Effector memory CD4-positive, alpha-beta T cell (primary cell): ENCODE measurements at regions not wholly inside any gene's neighbourhood (a gene's known extent, or its start where the extent isn't known, plus 50 kb on each side); places are given as distances from the start of the nearest gene placed in this dataset.
"Not testable (repeated sequence)": the region's sequence is repeated elsewhere in the genome, so short reads cannot be mapped to it uniquely, and the experiment has no call there.

Experiments
- DNase-seq, 3 donors: peaks; one replicate each; pipeline ENCODE4 v3.0.0-alpha.2; 2020
- H3K27ac ChIP-seq: 2 replicates; pipeline ENCODE4 v1.7.0; 2013; ENCODE audit warnings: mild to moderate bottlenecking, low read length, moderate library complexity; ENCODE audit not compliant: insufficient read depth, poor library complexity, severe bottlenecking
- H3K27me3 ChIP-seq: replicated peaks from 2 replicates; pipeline ENCODE4 v1.7.0; 2013; ENCODE audit warnings: mild to moderate bottlenecking, low read length; ENCODE audit not compliant: insufficient read depth, control insufficient read depth, poor library complexity, severe bottlenecking
- H3K36me3 ChIP-seq: 2 replicates; pipeline ENCODE4 v1.7.0; 2013; ENCODE audit warnings: mild to moderate bottlenecking, low read length, moderate library complexity; ENCODE audit not compliant: control insufficient read depth, insufficient read depth
- H3K4me1 ChIP-seq: 2 replicates; pipeline ENCODE4 v1.7.0; 2013; ENCODE audit warnings: low read length, mild to moderate bottlenecking; ENCODE audit not compliant: control insufficient read depth, insufficient read depth, poor library complexity, severe bottlenecking
- H3K4me3 ChIP-seq: 2 replicates; pipeline ENCODE4 v1.7.0; 2013; ENCODE audit warnings: low read length, low read depth, mild to moderate bottlenecking; ENCODE audit not compliant: insufficient read depth, poor library complexity, severe bottlenecking
- H3K9me3 ChIP-seq: 2 replicates; pipeline ENCODE4 v1.7.0; 2013; ENCODE audit warnings: mild to moderate bottlenecking, low read length, moderate library complexity; ENCODE audit not compliant: control insufficient read depth

- Histone ChIP-seq H3K27me3 (no peaks in the 10 kb centered on the region), H3K36me3 (no peaks in the 10 kb centered on the region), H3K27ac (no peak overlapping the region), H3K4me1 (no peaks in the 10 kb centered on the region), H3K4me3 (no peak overlapping the region), H3K9me3 (no peaks in the 10 kb centered on the region)
- DNase-seq: no peak
Measured at GRCh38 chr6:121791396-121792315, 356.2 kb downstream of the GJA1 start.

- H3K27me3 ChIP-seq: no peaks in the 10 kb centered on the region
- H3K9me3 ChIP-seq: no peaks in the 10 kb centered on the region
- DNase-seq: no peak
- no peaks in the 10 kb centered on the region for H3K36me3 ChIP-seq
- H3K4me3 ChIP-seq: no peak overlapping the region
- H3K4me1 ChIP-seq: no peaks in the 10 kb centered on the region
- no peak overlapping the region for H3K27ac ChIP-seq
Measured at GRCh38 chr6:121794630-121795029, 359.2 kb downstream of the GJA1 start.

- not testable (repeated sequence) for H3K9me3 ChIP-seq, H3K36me3 ChIP-seq, H3K4me3 ChIP-seq, H3K27ac ChIP-seq, H3K27me3 ChIP-seq, H3K4me1 ChIP-seq, DNase-seq
Measured at GRCh38 chr6:121797598-121797997, 362.2 kb downstream of the GJA1 start.

- H3K4me3 ChIP-seq, H3K36me3 ChIP-seq, H3K27ac ChIP-seq, H3K27me3 ChIP-seq, DNase-seq, H3K9me3 ChIP-seq, H3K4me1 ChIP-seq: not testable (repeated sequence)
Measured at GRCh38 chr6:121798126-121798525, 362.7 kb downstream of the GJA1 start.

GRCh38 chr6:121799574-121799973 is 364.1 kb downstream of the GJA1 start:
- Histone ChIP-seq H3K27ac (no peak overlapping the region), H3K4me1 (no peaks in the 10 kb centered on the region), H3K36me3 (no peaks in the 10 kb centered on the region), H3K4me3 (no peak overlapping the region), H3K9me3 (no peaks in the 10 kb centered on the region), H3K27me3 (no peaks in the 10 kb centered on the region)
- no peak for DNase-seq

- no peak overlapping the region for H3K4me3 ChIP-seq
- no peaks in the 10 kb centered on the region for H3K27me3 ChIP-seq
- no peak overlapping the region for H3K27ac ChIP-seq
- no peaks in the 10 kb centered on the region for H3K9me3 ChIP-seq
- no peak for DNase-seq
- no peaks in the 10 kb centered on the region for H3K36me3 ChIP-seq
- no peaks in the 10 kb centered on the region for H3K4me1 ChIP-seq
Measured at GRCh38 chr6:121800047-121800446, 364.6 kb downstream of the GJA1 start.

- no peaks in the 10 kb centered on the region for H3K27me3 ChIP-seq
Measured at GRCh38 chr6:121806116-121806515, 370.7 kb downstream of the GJA1 start.

GRCh38 chr6:121809211-121809610 is 373.8 kb downstream of the GJA1 start:
- H3K27ac ChIP-seq: no peak overlapping the region
- no peaks in the 10 kb centered on the region for H3K36me3 ChIP-seq
- no peak overlapping the region for H3K4me3 ChIP-seq
- H3K27me3 ChIP-seq: no peaks in the 10 kb centered on the region
- no peak for DNase-seq
- no peaks in the 10 kb centered on the region for H3K4me1 ChIP-seq
- no peaks in the 10 kb centered on the region for H3K9me3 ChIP-seq

More at GRCh38 chr6:121806116-121806515, 370.7 kb downstream of the GJA1 start:
- Histone ChIP-seq H3K27ac (no peak overlapping the region), H3K4me3 (no peak overlapping the region), H3K36me3 (no peaks in the 10 kb centered on the region), H3K4me1 (no peaks in the 10 kb centered on the region), H3K9me3 (no peaks in the 10 kb centered on the region)
- no peak for DNase-seq

GRCh38 chr6:121810158-121811032 is 374.9 kb downstream of the GJA1 start:
- DNase-seq: no peak

GRCh38 chr6:121811106-121811505 is 375.7 kb downstream of the GJA1 start:
- no peaks in the 10 kb centered on the region for H3K9me3 ChIP-seq
- H3K4me3 ChIP-seq: no peak overlapping the region
- H3K36me3 ChIP-seq: no peaks in the 10 kb centered on the region
- no peaks in the 10 kb centered on the region for H3K4me1 ChIP-seq
- no peaks in the 10 kb centered on the region for H3K27me3 ChIP-seq
- DNase-seq: no peak
- no peak overlapping the region for H3K27ac ChIP-seq

More at GRCh38 chr6:121810158-121811032, 374.9 kb downstream of the GJA1 start:
- Histone ChIP-seq H3K27ac (no peak overlapping the region), H3K27me3 (no peaks in the 10 kb centered on the region), H3K4me3 (no peak overlapping the region), H3K4me1 (no peaks in the 10 kb centered on the region), H3K9me3 (no peaks in the 10 kb centered on the region), H3K36me3 (no peaks in the 10 kb centered on the region)
